Tibial nerve (tissue), 4 donors: ENCODE measurements at regions not wholly inside any gene's neighbourhood (a gene's known extent, or its start where the extent isn't known, plus 50 kb on each side); places are given as distances from the start of the nearest gene placed in this dataset.

Source experiments
- DNase-seq, 2 donors: peaks; one replicate each; pipeline ENCODE4 v3.0.0-alpha.2; 2019; ENCODE audit warnings: low spot score in 2 of 2
- H3K27ac ChIP-seq, 4 donors: fragments of 200-600 bp; sonication (generic) in 3 of 4; one replicate each; pipeline ENCODE4 v1.5.1; 2017 to 2019; ENCODE audit warnings: mild to moderate bottlenecking in 1 of 4
- H3K27me3 ChIP-seq, 2 donors: fragments of 200-600 bp; sonication (generic) in 1 of 2; one replicate each; pipeline versions ENCODE4 v1.5.1 to v1.6.0; 2017 to 2019
- H3K36me3 ChIP-seq, 3 donors: fragments of 200-600 bp; sonication (generic); one replicate each; pipeline ENCODE4 v1.5.1; 2018 to 2019
- H3K4me1 ChIP-seq, 4 donors: fragments of 200-600 bp; sonication (generic) in 3 of 4; one replicate each; pipeline ENCODE4 v1.5.1; 2017 to 2019
- H3K4me3 ChIP-seq, 4 donors: fragments of 200-600 bp; sonication (generic) in 3 of 4; one replicate each; pipeline ENCODE4 v1.5.1; 2017 to 2019; ENCODE audit warnings: mild to moderate bottlenecking in 1 of 4, moderate library complexity in 1 of 4
- H3K9me3 ChIP-seq, 4 donors: fragments of 200-600 bp; sonication (generic) in 3 of 4; one replicate each; pipeline ENCODE4 v1.5.1; 2017 to 2019
- CTCF ChIP-seq, 5 experiments: fragments of 200-600 bp in 3 of 5; fragments of 450-650 bp in 2 of 5; sonication (generic) in 3 of 5; IDR thresholded peaks; one replicate each; pipeline ENCODE4 v1.5.1; 2016 to 2019; ENCODE audit warnings: antibody characterized with exemption in 5 of 5, mild to moderate bottlenecking in 3 of 5, moderate library complexity in 2 of 5
- EP300 ChIP-seq, 2 donors: sonication (generic); formaldehyde crosslinking; IDR thresholded peaks; one replicate each; pipeline ENCODE4 v1.6.1; 2017; ENCODE audit warnings: antibody characterized with exemption in 2 of 2, mild to moderate bottlenecking in 1 of 2
- POLR2A ChIP-seq, 2 donors: fragments of 450-650 bp; IDR thresholded peaks; one replicate each; pipeline ENCODE4 v1.6.1; 2017; ENCODE audit warnings: antibody characterized with exemption in 2 of 2, mild to moderate bottlenecking in 2 of 2, moderate library complexity in 2 of 2
- WGBS, 2 donors: methylation state at CpG; one replicate each; pipeline ENCODE4 v1.1.5; 2018; 5-methylcytosine and 5-hydroxymethylcytosine counted together

DNA sequence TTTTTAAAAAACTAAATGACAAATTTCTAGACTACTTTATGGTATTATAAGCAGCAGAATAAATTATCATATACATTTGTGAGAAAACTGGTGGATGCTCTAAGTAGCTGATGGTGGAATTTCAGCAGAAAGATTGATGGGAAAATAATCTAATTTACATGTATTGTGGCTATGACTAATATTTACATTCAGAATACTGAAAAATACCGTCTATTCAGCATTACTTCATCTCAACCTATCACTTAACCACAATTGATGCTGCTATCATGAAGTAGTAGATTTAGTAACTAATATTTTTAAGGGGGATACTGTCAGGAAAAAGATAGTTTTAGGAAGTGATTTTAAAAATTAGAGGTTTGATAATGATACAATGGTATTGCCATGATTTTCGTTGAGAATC lies 137.9 kb downstream of the IFI44 start:
- Histone ChIP-seq H3K4me1 (no peaks in the 10 kb centered on the region), H3K9me3 (no peaks in the 10 kb centered on the region), H3K4me3 (no peak overlapping the region), H3K27me3 (no peaks in the 10 kb centered on the region), H3K36me3 (no peaks in the 10 kb centered on the region), H3K27ac (no peak overlapping the region)
- WGBS, 2 donors: 47 to 51% methylated on average over 2 of the region's 2 CpGs
- DNase-seq: no peak
- TF ChIP-seq CTCF (IDR thresholded peaks at IDR 0.05) (no peak), EP300 (IDR thresholded peaks at IDR 0.05) (no peak), POLR2A (IDR thresholded peaks at IDR 0.05) (no peak)

DNA sequence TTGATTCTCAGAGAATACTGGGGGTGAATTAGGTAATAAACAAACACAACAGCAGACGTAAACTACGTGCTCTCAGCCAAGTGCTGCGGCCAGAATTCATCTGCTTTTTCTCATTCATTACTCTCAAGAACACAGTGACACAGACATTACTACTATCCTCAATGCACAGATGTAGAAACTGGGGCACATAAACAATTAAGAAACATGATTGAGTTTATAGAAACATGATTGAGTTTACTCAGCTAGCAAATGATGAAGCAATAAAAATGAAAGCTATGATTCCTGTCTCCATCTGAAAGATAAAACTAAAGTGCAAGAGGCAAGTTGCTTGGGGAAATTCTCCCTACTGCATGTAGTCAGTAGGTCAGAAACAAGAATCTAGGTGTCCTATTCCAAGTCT lies 140.5 kb downstream of the IFI44 start:
- TF ChIP-seq POLR2A (IDR thresholded peaks at IDR 0.05): no peak
- TF ChIP-seq CTCF (IDR thresholded peaks at IDR 0.05): no peak
- H3K4me3 ChIP-seq: no peak overlapping the region
- no peaks in the 10 kb centered on the region for H3K27me3 ChIP-seq
- H3K36me3 ChIP-seq: no peaks in the 10 kb centered on the region
- H3K9me3 ChIP-seq: no peaks in the 10 kb centered on the region
- DNase-seq: no peak
- no peak overlapping the region for H3K27ac ChIP-seq
- no peaks in the 10 kb centered on the region for H3K4me1 ChIP-seq
- 88 to 92% methylated on average over 3 of the region's 3 CpGs for WGBS, 2 donors

GRCh38 chr1:78792756-78793155 lies 143.1 kb downstream of the IFI44 start:
- TF ChIP-seq CTCF (IDR thresholded peaks at IDR 0.05): no peak
- no peaks in the 10 kb centered on the region for H3K9me3 ChIP-seq
- no peak overlapping the region for H3K27ac ChIP-seq
- no peaks in the 10 kb centered on the region for H3K36me3 ChIP-seq
- 89 to 90% methylated on average over 1 of the region's 1 CpG for WGBS, 2 donors
- no peak overlapping the region for H3K4me3 ChIP-seq
- DNase-seq: no peak
- H3K4me1 ChIP-seq: no peaks in the 10 kb centered on the region
- no peaks in the 10 kb centered on the region for H3K27me3 ChIP-seq

GRCh38 chr1:78797108-78797781 lies 147.6 kb downstream of the IFI44 start:
- Histone ChIP-seq H3K27ac (no peak overlapping the region), H3K36me3 (no peaks in the 10 kb centered on the region), H3K4me1 (no peaks in the 10 kb centered on the region), H3K27me3 (no peaks in the 10 kb centered on the region), H3K9me3 (no peaks in the 10 kb centered on the region), H3K4me3 (no peak overlapping the region)
- TF ChIP-seq CTCF (IDR thresholded peaks at IDR 0.05): no peak
- DNase-seq: no peak
- 61 to 69% methylated on average over 3 of the region's 3 CpGs for WGBS, 2 donors

GRCh38 chr1:78799926-78800325 lies 150.3 kb downstream of the IFI44 start:
- no peak for DNase-seq
- 83 to 94% methylated on average over 1 of the region's 1 CpG for WGBS, 2 donors
- Histone ChIP-seq H3K27ac (no peak overlapping the region), H3K27me3 (no peaks in the 10 kb centered on the region), H3K36me3 (no peaks in the 10 kb centered on the region), H3K4me3 (no peak overlapping the region), H3K4me1 (no peaks in the 10 kb centered on the region), H3K9me3 (no peaks in the 10 kb centered on the region)
- no peak for TF ChIP-seq CTCF (IDR thresholded peaks at IDR 0.05)
- no peak for TF ChIP-seq EP300 (IDR thresholded peaks at IDR 0.05)
- no peak for TF ChIP-seq POLR2A (IDR thresholded peaks at IDR 0.05)
